ENCODE measurements at regions not wholly inside any gene's neighbourhood (a gene's known extent, or its start where the extent isn't known, plus 50 kb on each side); places are given as distances from the start of the nearest gene placed in this dataset.

DNA sequence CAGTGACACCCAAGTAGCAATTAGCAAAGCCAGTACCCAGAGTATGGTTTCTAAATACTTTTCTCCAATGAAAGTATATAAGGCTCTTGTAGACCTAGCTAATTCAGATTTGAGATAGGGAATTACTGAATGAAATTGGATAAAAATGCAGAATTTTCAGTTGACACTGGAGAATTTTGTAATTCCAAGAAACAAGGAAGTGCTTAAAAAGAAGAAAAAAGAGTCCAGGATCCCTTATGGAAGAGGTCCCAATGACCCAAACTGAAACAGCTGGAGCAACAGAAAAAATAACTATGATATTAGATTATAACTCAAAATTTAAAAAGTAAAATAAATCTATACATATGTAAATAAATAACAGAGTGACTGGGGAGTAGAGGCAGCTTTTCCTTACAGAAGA lies 335.2 kb downstream of the C3orf38 start:
- H3K4me3 ChIP-seq = no peak overlapping the region
- no peak for DNase-seq (ENCODE audit: low read depth, low spot score)
- in situ Hi-C loops (cut with MboI) (no loop called here), intact Hi-C loops (cut with micrococcal nuclease; ENCODE audit: unreplicated experiment) (no loop called here)
- RAD21 ChIA-PET (ENCODE audit: unreplicated experiment) = no interaction called here
- no peaks in the 10 kb centered on the region for H4K20me1 ChIP-seq (ENCODE audit: control insufficient read depth, insufficient read depth)
- no peak overlapping the region for H3K9ac ChIP-seq (ENCODE audit: control insufficient read depth, insufficient read depth, low read length)
- no peak overlapping the region for H3K27ac ChIP-seq (ENCODE audit: control insufficient read depth, insufficient read depth)
- H3K27me3 ChIP-seq (replicated peaks in 1 of 2; ENCODE audit: control insufficient read depth in 2 of 2, insufficient read depth in 2 of 2, low read length in 1 of 2) = no peaks in the 10 kb centered on the region
- CTCF ChIA-PET = no interaction called here
- H3K4me1 ChIP-seq (ENCODE audit: control insufficient read depth, insufficient read depth, low read length) = no peaks in the 10 kb centered on the region
- no peaks in the 10 kb centered on the region for H3K79me2 ChIP-seq (ENCODE audit: control insufficient read depth, insufficient read depth, low read length)
- no TSS peak for BruUV-seq (replicated peaks)
- no peak for ATAC-seq
- H3K4me2 ChIP-seq (ENCODE audit: control insufficient read depth, insufficient read depth) = no peak overlapping the region
- no peak overlapping the region for H2AFZ ChIP-seq (ENCODE audit: control insufficient read depth, low read depth, low read length)
- FAIRE-seq = no peak
- SMC1A ChIA-PET (ENCODE audit: uncharacterized antibody, unreplicated experiment) = no interaction called here
- no peaks in the 10 kb centered on the region for H3K36me3 ChIP-seq (ENCODE audit: control insufficient read depth in 2 of 2, insufficient read depth in 2 of 2, low read length in 1 of 2)
- POLR2A ChIA-PET = no interaction called here
- H3K9me3 ChIP-seq (replicated peaks; ENCODE audit: control insufficient read depth, insufficient read depth, low read length) = no peaks in the 10 kb centered on the region
- TF ChIP-seq, protein P1, sequence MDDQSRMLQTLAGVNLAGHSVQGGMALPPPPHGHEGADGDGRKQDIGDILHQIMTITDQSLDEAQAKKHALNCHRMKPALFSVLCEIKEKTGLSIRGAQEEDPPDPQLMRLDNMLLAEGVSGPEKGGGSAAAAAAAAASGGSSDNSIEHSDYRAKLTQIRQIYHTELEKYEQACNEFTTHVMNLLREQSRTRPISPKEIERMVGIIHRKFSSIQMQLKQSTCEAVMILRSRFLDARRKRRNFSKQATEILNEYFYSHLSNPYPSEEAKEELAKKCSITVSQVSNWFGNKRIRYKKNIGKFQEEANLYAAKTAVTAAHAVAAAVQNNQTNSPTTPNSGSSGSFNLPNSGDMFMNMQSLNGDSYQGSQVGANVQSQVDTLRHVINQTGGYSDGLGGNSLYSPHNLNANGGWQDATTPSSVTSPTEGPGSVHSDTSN (IDR thresholded peaks at IDR 0.05; ENCODE audit: insufficient replicate concordance, low read depth, low read length) = no peak
- TF ChIP-seq RB1 (IDR thresholded peaks at IDR 0.05; ENCODE audit: borderline replicate concordance) = no peak
- TF ChIP-seq, protein P2, sequence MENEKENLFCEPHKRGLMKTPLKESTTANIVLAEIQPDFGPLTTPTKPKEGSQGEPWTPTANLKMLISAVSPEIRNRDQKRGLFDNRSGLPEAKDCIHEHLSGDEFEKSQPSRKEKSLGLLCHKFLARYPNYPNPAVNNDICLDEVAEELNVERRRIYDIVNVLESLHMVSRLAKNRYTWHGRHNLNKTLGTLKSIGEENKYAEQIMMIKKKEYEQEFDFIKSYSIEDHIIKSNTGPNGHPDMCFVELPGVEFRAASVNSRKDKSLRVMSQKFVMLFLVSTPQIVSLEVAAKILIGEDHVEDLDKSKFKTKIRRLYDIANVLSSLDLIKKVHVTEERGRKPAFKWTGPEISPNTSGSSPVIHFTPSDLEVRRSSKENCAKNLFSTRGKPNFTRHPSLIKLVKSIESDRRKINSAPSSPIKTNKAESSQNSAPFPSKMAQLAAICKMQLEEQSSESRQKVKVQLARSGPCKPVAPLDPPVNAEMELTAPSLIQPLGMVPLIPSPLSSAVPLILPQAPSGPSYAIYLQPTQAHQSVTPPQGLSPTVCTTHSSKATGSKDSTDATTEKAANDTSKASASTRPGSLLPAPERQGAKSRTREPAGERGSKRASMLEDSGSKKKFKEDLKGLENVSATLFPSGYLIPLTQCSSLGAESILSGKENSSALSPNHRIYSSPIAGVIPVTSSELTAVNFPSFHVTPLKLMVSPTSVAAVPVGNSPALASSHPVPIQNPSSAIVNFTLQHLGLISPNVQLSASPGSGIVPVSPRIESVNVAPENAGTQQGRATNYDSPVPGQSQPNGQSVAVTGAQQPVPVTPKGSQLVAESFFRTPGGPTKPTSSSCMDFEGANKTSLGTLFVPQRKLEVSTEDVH (IDR thresholded peaks at IDR 0.05; ENCODE audit: low read depth, partially characterized antibody) = no peak
- TF ChIP-seq, protein P3, sequence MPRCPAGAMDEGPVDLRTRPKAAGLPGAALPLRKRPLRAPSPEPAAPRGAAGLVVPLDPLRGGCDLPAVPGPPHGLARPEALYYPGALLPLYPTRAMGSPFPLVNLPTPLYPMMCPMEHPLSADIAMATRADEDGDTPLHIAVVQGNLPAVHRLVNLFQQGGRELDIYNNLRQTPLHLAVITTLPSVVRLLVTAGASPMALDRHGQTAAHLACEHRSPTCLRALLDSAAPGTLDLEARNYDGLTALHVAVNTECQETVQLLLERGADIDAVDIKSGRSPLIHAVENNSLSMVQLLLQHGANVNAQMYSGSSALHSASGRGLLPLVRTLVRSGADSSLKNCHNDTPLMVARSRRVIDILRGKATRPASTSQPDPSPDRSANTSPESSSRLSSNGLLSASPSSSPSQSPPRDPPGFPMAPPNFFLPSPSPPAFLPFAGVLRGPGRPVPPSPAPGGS (IDR thresholded peaks at IDR 0.05; ENCODE audit: borderline replicate concordance, insufficient read depth, low read depth, low read length, poor library complexity, severe bottlenecking) = no peak
- TF ChIP-seq NRF1 (conservative IDR thresholded peaks at IDR 0.05; ENCODE audit: low read depth, low read length) = no peak
- TF ChIP-seq, protein P4, sequence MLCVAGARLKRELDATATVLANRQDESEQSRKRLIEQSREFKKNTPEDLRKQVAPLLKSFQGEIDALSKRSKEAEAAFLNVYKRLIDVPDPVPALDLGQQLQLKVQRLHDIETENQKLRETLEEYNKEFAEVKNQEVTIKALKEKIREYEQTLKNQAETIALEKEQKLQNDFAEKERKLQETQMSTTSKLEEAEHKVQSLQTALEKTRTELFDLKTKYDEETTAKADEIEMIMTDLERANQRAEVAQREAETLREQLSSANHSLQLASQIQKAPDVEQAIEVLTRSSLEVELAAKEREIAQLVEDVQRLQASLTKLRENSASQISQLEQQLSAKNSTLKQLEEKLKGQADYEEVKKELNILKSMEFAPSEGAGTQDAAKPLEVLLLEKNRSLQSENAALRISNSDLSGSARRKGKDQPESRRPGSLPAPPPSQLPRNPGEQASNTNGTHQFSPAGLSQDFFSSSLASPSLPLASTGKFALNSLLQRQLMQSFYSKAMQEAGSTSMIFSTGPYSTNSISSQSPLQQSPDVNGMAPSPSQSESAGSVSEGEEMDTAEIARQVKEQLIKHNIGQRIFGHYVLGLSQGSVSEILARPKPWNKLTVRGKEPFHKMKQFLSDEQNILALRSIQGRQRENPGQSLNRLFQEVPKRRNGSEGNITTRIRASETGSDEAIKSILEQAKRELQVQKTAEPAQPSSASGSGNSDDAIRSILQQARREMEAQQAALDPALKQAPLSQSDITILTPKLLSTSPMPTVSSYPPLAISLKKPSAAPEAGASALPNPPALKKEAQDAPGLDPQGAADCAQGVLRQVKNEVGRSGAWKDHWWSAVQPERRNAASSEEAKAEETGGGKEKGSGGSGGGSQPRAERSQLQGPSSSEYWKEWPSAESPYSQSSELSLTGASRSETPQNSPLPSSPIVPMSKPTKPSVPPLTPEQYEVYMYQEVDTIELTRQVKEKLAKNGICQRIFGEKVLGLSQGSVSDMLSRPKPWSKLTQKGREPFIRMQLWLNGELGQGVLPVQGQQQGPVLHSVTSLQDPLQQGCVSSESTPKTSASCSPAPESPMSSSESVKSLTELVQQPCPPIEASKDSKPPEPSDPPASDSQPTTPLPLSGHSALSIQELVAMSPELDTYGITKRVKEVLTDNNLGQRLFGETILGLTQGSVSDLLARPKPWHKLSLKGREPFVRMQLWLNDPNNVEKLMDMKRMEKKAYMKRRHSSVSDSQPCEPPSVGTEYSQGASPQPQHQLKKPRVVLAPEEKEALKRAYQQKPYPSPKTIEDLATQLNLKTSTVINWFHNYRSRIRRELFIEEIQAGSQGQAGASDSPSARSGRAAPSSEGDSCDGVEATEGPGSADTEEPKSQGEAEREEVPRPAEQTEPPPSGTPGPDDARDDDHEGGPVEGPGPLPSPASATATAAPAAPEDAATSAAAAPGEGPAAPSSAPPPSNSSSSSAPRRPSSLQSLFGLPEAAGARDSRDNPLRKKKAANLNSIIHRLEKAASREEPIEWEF (IDR thresholded peaks at IDR 0.05; ENCODE audit: insufficient replicate concordance, low read depth, low read length) = no peak
- TF ChIP-seq ZZZ3 (IDR thresholded peaks at IDR 0.05; ENCODE audit: control insufficient read depth, insufficient read length, low read depth) = no peak
- TF ChIP-seq, protein P5, sequence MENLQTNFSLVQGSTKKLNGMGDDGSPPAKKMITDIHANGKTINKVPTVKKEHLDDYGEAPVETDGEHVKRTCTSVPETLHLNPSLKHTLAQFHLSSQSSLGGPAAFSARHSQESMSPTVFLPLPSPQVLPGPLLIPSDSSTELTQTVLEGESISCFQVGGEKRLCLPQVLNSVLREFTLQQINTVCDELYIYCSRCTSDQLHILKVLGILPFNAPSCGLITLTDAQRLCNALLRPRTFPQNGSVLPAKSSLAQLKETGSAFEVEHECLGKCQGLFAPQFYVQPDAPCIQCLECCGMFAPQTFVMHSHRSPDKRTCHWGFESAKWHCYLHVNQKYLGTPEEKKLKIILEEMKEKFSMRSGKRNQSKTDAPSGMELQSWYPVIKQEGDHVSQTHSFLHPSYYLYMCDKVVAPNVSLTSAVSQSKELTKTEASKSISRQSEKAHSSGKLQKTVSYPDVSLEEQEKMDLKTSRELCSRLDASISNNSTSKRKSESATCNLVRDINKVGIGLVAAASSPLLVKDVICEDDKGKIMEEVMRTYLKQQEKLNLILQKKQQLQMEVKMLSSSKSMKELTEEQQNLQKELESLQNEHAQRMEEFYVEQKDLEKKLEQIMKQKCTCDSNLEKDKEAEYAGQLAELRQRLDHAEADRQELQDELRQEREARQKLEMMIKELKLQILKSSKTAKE (IDR thresholded peaks at IDR 0.05; ENCODE audit: low read depth, poor library complexity, severe bottlenecking) = no peak
- TF ChIP-seq PML (IDR thresholded peaks at IDR 0.05; ENCODE audit: low read length) = no peak
- no peak for TF ChIP-seq GATAD2B (conservative IDR thresholded peaks at IDR 0.05; ENCODE audit: low read depth)
- no peak for TF ChIP-seq TCF12 (IDR thresholded peaks at IDR 0.05; ENCODE audit: low read depth, low read length)
- TF ChIP-seq POU2F2 (IDR thresholded peaks at IDR 0.05; ENCODE audit: borderline replicate concordance, low read depth, low read length) = no peak

All from GM12878 (cell line).